H9 (cell line): ENCODE measurements at regions not wholly inside any gene's neighbourhood (a gene's known extent, or its start where the extent isn't known, plus 50 kb on each side); places are given as distances from the start of the nearest gene placed in this dataset.
"Not testable (repeated sequence)": the region's sequence is repeated elsewhere in the genome, so short reads cannot be mapped to it uniquely, and the experiment has no call there.

ENCODE experiments used
- DNase-seq: peaks from one replicate; pipeline ENCODE4 v3.0.0-alpha.2; 2017
- H2AFZ ChIP-seq: one replicate; pipeline ENCODE4 v1.6.1; 2013; ENCODE audit warnings: mild to moderate bottlenecking, low read length, control low read depth, moderate library complexity
- H2AK5ac ChIP-seq: 2 replicates; pipeline ENCODE4 v1.6.1; 2013; ENCODE audit warnings: low read length, control low read depth, mixed read lengths; ENCODE audit not compliant: insufficient read length
- H2BK120ac ChIP-seq: one replicate; pipeline ENCODE4 v1.6.1; 2013; ENCODE audit warnings: low read depth, mild to moderate bottlenecking, low read length, control low read depth, inconsistent platforms; ENCODE audit not compliant: poor library complexity, severe bottlenecking
- H2BK12ac ChIP-seq: 2 replicates; pipeline ENCODE4 v1.6.1; 2013; ENCODE audit warnings: low read length, control low read depth, mixed read lengths, low read depth; ENCODE audit not compliant: insufficient read length
- H2BK15ac ChIP-seq: 2 replicates; pipeline ENCODE4 v1.6.1; 2013; ENCODE audit warnings: low read depth, low read length, control low read depth
- H2BK20ac ChIP-seq: one replicate; pipeline ENCODE4 v1.6.1; 2013; ENCODE audit warnings: low read depth, mild to moderate bottlenecking, low read length, control low read depth, inconsistent platforms; ENCODE audit not compliant: poor library complexity, severe bottlenecking
- H2BK5ac ChIP-seq: 2 replicates; pipeline ENCODE4 v1.6.1; 2013; ENCODE audit warnings: low read length, control low read depth, mixed read lengths; ENCODE audit not compliant: insufficient read length
- H3K14ac ChIP-seq: 2 replicates; pipeline ENCODE4 v1.6.1; 2013; ENCODE audit warnings: low read length, control low read depth; ENCODE audit not compliant: insufficient read depth
- H3K18ac ChIP-seq: 2 replicates; pipeline ENCODE4 v1.6.1; 2013; ENCODE audit warnings: low read depth, mild to moderate bottlenecking, mixed read lengths, low read length, control low read depth; ENCODE audit not compliant: insufficient read length
- H3K23ac ChIP-seq: 2 replicates; pipeline ENCODE4 v1.6.1; 2013; ENCODE audit warnings: low read length, control low read depth, mixed read lengths, low read depth; ENCODE audit not compliant: insufficient read length
- H3K23me2 ChIP-seq: 2 replicates; pipeline ENCODE4 v1.6.1; 2013; ENCODE audit warnings: low read depth, mild to moderate bottlenecking, mixed read lengths, low read length, control low read depth; ENCODE audit not compliant: insufficient read length, poor library complexity, severe bottlenecking
- H3K27ac ChIP-seq: 2 replicates; pipeline ENCODE4 v1.5.1; 2013; ENCODE audit warnings: low read length, control low read depth, mixed read lengths, low read depth; ENCODE audit not compliant: insufficient read length
- H3K27me3 ChIP-seq: 2 replicates; pipeline ENCODE4 v1.6.1; 2013; ENCODE audit warnings: low read length, control low read depth, inconsistent platforms; ENCODE audit not compliant: insufficient read depth
- H3K4ac ChIP-seq: 2 replicates; pipeline ENCODE4 v1.6.1; 2013; ENCODE audit warnings: low read depth, mild to moderate bottlenecking, control low read depth, inconsistent platforms, low read length, moderate library complexity
- H3K4me1 ChIP-seq: 2 replicates; pipeline ENCODE4 v1.6.1; 2013; ENCODE audit warnings: low read length, control low read depth, inconsistent platforms; ENCODE audit not compliant: insufficient read depth
- H3K4me2 ChIP-seq: 2 replicates; pipeline ENCODE4 v1.6.1; 2013; ENCODE audit warnings: low read length, control low read depth, mixed read lengths; ENCODE audit not compliant: insufficient read length, insufficient read depth
- H3K56ac ChIP-seq: 2 replicates; pipeline ENCODE4 v1.6.1; 2013; ENCODE audit warnings: low read depth, mild to moderate bottlenecking, mixed read lengths, low read length, control low read depth; ENCODE audit not compliant: insufficient read length
- H3K79me1 ChIP-seq: 2 replicates; pipeline ENCODE4 v1.6.1; 2013; ENCODE audit warnings: low read depth, mild to moderate bottlenecking, moderate library complexity, low read length, control low read depth, inconsistent platforms; ENCODE audit not compliant: insufficient read depth, poor library complexity, severe bottlenecking
- H3K79me2 ChIP-seq: 2 replicates; pipeline ENCODE4 v1.6.1; 2013; ENCODE audit warnings: low read length, control low read depth, inconsistent platforms; ENCODE audit not compliant: insufficient read depth
- H3K9ac ChIP-seq: 2 replicates; pipeline ENCODE4 v1.6.1; 2013; ENCODE audit warnings: low read length, control low read depth, mixed read lengths; ENCODE audit not compliant: insufficient read length; ENCODE audit errors: extremely low read depth
- H3K9me3 ChIP-seq: one replicate; pipeline ENCODE4 v1.6.1; 2013; ENCODE audit warnings: low read depth, low read length, inconsistent platforms; ENCODE audit not compliant: control insufficient read depth
- H3T11ph ChIP-seq: one replicate; pipeline ENCODE4 v1.6.1; 2013; ENCODE audit warnings: mild to moderate bottlenecking, low read length, control low read depth, inconsistent platforms
- H4K20me1 ChIP-seq: one replicate; pipeline ENCODE4 v1.6.1; 2013; ENCODE audit not compliant: control insufficient read depth, insufficient read length, insufficient read depth
- H4K5ac ChIP-seq: 2 replicates; pipeline ENCODE4 v1.6.1; 2013; ENCODE audit warnings: low read depth, mild to moderate bottlenecking, mixed read lengths, low read length, control low read depth; ENCODE audit not compliant: insufficient read length
- H4K8ac ChIP-seq: replicated peaks from 2 replicates; pipeline ENCODE4 v1.6.1; 2013; ENCODE audit warnings: low read length, control low read depth, mixed read lengths, low read depth; ENCODE audit not compliant: insufficient read length
- H4K91ac ChIP-seq: 2 replicates; pipeline ENCODE4 v1.6.1; 2013; ENCODE audit warnings: low read depth, mild to moderate bottlenecking, moderate library complexity, mixed read lengths, low read length, control low read depth; ENCODE audit not compliant: insufficient read length
- H3K27ac Mint-ChIP-seq, 3 experiments: 2 replicates in 2 of 3; 3 replicates in 1 of 3; pipeline ENCODE4 v1.8.0; 2020 to 2021; ENCODE audit warnings: mixed read lengths in 3 of 3, mild to moderate bottlenecking in 1 of 3, moderate library complexity in 1 of 3
- H3K27me3 Mint-ChIP-seq: 2 replicates; pipeline ENCODE4 v1.8.0; 2021; ENCODE audit warnings: low read depth, mild to moderate bottlenecking, moderate library complexity, mixed read lengths
- H3K36me3 Mint-ChIP-seq, 3 experiments: 2 replicates in 2 of 3; 3 replicates in 1 of 3; pipeline ENCODE4 v1.8.0; 2020 to 2021; ENCODE audit warnings: low read depth in 3 of 3, mixed read lengths in 3 of 3; ENCODE audit not compliant: insufficient read depth in 1 of 3
- H3K4me1 Mint-ChIP-seq, 2 experiments: 2 replicates each; pipeline ENCODE4 v1.8.0; 2020; ENCODE audit warnings: mixed read lengths in 2 of 2
- H3K4me3 Mint-ChIP-seq, 2 experiments: 2 replicates in 1 of 2; 3 replicates in 1 of 2; pipeline ENCODE4 v1.8.0; 2020 to 2021; ENCODE audit warnings: mild to moderate bottlenecking in 2 of 2, mixed read lengths in 2 of 2, moderate library complexity in 1 of 2
- H3K9me3 Mint-ChIP-seq, 2 experiments: 2 replicates in 1 of 2; 3 replicates in 1 of 2; pipeline ENCODE4 v1.8.0; 2020; ENCODE audit warnings: mild to moderate bottlenecking in 2 of 2, mixed read lengths in 2 of 2, moderate library complexity in 1 of 2
- WGBS: extraction: QIAGEN DNeasy Blood & Tissue Kit; methylation state at CpG from one replicate; pipeline ENCODE4 v1.1.7; 2013; ENCODE audit warnings: missing lambda C conversion rate, low lambda C conversion rate, mixed read lengths; ENCODE audit not compliant: insufficient read length; ENCODE audit errors: extremely low coverage; 5-methylcytosine and 5-hydroxymethylcytosine counted together

DNA sequence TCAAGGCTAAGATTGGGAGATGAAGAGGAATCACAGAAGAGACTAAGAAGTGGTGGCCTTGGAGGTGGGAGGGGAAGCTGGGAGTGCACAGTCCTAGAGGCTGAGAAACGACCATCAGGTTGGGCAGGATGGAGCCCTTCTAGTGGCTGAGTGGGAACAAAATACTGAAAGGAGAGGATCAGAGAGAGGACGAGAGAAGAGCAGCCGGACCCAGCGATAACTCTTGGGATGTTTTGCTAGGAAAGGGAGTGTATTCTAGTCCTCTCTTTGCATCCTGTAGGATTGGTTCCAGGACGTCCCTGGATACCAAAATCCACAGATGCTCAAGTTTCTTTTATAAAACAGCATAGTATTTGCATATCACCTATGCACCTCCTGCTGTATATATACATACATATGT is 143.8 kb downstream of the CRLF3 start:
- not testable (repeated sequence) for H3K23me2 ChIP-seq, H3K14ac ChIP-seq, H2BK12ac ChIP-seq, H2AK5ac ChIP-seq, H2BK15ac ChIP-seq, H3K27me3 Mint-ChIP-seq, H3K4me1 ChIP-seq, H3K79me1 ChIP-seq, H2AFZ ChIP-seq, H2BK120ac ChIP-seq, H3K9ac ChIP-seq, H3K79me2 ChIP-seq, H3K4me3 Mint-ChIP-seq, H3K23ac ChIP-seq, H3T11ph ChIP-seq, H2BK5ac ChIP-seq, H4K5ac ChIP-seq, H4K8ac ChIP-seq, H3K27ac ChIP-seq, H3K4me2 ChIP-seq, H4K20me1 ChIP-seq, DNase-seq, H3K18ac ChIP-seq, H3K4ac ChIP-seq, H3K9me3 ChIP-seq, H3K4me1 Mint-ChIP-seq, H4K91ac ChIP-seq, H2BK20ac ChIP-seq, H3K56ac ChIP-seq, H3K27me3 ChIP-seq
- H3K36me3 Mint-ChIP-seq = peaks cover 8 to 21% (median 14%) of the 10 kb centered on the region in 3 experiments
- peaks cover 14 to 19% of the 10 kb centered on the region in 2 experiments for H3K9me3 Mint-ChIP-seq
- WGBS = no CpG with 5 or more reads among the region's 5 CpGs
- H3K27ac Mint-ChIP-seq = peak overlapping the region in 2 of 3 experiments; percentile 34 to 64; a peak in 2 of 7 replicates
